Neural progenitor cell (in vitro differentiated cells): ENCODE measurements at regions not wholly inside any gene's neighbourhood (a gene's known extent, or its start where the extent isn't known, plus 50 kb on each side); places are given as distances from the start of the nearest gene placed in this dataset.

ENCODE experiments used
- CTCF ChIP-seq: fragments of 200-600 bp; sonication (generic); IDR thresholded peaks from 2 replicates; pipeline ENCODE4 v1.5.1; 2017; ENCODE audit warnings: antibody characterized with exemption, mild to moderate bottlenecking
- EZH2 ChIP-seq: fragments of 200-600 bp; sonication (generic); IDR thresholded peaks from 2 replicates; pipeline ENCODE4 v1.6.1; 2017; ENCODE audit warnings: antibody characterized with exemption, mild to moderate bottlenecking, moderate library complexity
- EZH2phosphoT487 ChIP-seq: fragments of 200-600 bp; sonication (generic); IDR thresholded peaks from 2 replicates; pipeline ENCODE4 v1.6.1; 2017; ENCODE audit warnings: antibody characterized with exemption

GRCh38 chr4:183035726-183036415 is 63.2 kb upstream of the WWC2 start:
- TF ChIP-seq CTCF (no peak), EZH2 (no peak), EZH2phosphoT487 (no peak)
